GM18861 (cell line): ENCODE measurements at regions not wholly inside any gene's neighbourhood (a gene's known extent, or its start where the extent isn't known, plus 50 kb on each side); places are given as distances from the start of the nearest gene placed in this dataset.
"Not testable (repeated sequence)": the region's sequence is repeated elsewhere in the genome, so short reads cannot be mapped to it uniquely, and the experiment has no call there.

Source experiments
- ATAC-seq: cut with Tn5 transposase; IDR thresholded peaks from one replicate; pipeline ENCODE4 v1.9.1; 2021; ENCODE audit not compliant: unreplicated experiment

GRCh38 chr6:112639391-112639831 is 292.3 kb downstream of the RFPL4B start:
- no peak for ATAC-seq

DNA sequence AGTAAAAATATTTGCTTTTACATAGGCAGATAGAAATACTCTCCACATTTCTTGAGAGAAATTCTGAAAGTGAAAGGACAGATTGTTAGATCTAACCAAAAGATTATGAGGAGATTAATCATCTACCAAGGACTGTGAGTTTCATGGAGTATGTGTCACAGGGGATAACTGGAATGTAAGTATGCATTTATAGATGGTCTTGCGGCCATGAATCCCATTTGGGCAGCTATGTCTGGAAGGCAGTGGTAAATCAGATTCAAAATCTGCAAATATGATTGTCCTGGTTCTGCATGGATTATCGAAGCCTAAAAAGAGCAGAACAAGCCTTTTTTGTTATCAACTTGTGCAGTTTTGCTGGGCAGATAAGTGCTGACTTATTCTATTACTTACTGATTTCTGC is 293.8 kb downstream of the RFPL4B start:
- ATAC-seq: no peak

GRCh38 chr6:112649853-112650252 is 302.7 kb downstream of the RFPL4B start:
- ATAC-seq: no peak

GRCh38 chr6:112651239-112651638 is 304.1 kb downstream of the RFPL4B start:
- no peak for ATAC-seq

DNA sequence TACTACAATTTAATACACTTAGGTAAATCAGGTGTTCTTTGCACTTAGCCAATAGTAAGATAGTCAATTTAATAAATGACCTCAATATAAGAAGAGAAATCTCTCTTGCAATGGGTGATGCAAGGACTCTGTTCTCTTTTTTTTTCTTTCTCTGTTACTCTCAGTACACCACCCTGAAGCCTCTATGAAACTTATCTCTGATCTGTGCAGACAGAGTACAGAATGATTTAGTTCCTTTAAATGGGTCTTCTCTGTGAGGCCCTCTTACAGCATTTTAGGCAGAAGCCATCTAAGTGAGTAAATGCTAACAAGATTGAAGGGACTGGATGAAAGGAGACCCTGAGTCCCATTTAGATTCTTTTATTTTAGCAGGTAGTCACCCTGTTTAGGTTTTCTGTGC is 312.8 kb downstream of the RFPL4B start:
- no peak for ATAC-seq

DNA sequence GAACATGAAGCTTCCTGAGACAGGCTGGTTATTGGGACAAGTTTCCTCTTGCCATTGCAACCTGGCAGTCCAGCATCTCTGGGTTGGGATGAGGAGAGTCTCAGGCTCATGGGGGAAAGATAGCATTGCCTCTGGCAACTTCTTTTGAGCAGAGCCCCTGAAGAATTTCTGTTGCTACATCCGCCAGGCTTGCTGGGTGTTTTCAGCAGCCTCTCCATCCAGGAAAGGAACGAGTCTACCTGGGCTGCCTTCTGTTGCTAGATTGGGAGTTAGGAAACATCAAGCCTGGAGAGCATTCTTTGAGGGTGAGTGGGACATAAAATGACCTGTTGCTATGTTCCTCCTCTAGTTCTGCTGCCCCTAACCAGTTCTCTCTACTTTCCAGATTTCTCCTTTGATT is 313.5 kb downstream of the RFPL4B start:
- ATAC-seq: no peak

DNA sequence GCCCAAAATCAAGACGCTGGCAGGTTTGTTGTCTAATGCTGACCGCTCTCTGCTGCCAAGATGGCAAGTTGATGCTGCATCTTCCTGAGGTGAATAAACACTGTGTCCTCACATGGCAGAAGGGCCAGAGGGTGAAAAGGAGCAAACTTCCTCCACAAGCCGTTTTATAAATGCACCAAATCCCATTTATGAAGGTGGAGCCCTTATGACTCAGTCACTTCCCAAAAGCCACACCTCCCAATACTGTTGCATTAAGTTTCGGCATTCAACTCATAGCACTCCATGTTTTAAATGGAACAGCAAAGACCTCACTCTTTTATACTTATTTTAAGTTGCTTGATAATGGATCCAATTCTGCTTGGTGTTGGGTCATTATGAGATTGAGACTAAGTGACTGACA is 316.6 kb downstream of the RFPL4B start:
- no peak for ATAC-seq

DNA sequence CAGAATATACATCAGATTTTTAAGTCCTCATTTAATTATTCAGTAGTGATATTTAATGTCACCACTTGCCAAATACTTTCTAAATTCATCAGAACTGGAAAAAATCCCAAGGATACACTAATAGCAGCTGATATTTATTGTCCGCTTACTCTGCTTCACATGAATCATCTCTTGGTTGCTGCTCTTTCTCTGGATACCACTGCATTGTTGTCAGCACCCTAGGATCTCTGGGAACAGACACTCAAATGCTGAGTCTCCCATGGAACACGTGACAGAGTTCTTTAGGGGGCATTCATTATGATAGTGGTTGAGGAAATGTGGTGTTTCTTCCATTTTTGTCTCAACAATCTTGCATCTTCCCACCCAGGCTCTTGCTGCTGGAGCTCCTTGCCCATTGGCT is 318.0 kb downstream of the RFPL4B start:
- ATAC-seq: no peak

- no peak for ATAC-seq
Observed at GRCh38 chr6:112665815-112666214, 318.7 kb downstream of the RFPL4B start.

DNA sequence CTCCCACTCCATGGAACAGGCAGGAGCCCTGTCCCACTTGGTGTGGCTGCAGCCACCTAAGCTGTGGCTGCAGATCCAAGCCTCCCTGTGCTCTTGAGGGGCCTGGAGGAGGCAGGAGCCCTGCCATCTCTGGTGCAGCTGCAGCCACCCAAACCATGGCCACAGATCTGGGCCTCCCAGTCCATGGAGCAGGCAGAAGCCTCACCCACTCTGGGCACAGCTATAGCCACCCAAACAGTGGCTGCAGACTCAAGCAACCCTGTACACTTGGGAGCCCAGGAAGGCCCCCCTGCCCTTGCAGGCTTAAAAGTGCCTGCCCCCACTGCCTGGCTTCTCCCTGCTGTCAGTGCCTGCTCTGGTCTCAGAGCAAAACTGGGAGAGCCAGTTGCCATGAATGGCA is 320.3 kb downstream of the RFPL4B start:
- ATAC-seq: no peak

DNA sequence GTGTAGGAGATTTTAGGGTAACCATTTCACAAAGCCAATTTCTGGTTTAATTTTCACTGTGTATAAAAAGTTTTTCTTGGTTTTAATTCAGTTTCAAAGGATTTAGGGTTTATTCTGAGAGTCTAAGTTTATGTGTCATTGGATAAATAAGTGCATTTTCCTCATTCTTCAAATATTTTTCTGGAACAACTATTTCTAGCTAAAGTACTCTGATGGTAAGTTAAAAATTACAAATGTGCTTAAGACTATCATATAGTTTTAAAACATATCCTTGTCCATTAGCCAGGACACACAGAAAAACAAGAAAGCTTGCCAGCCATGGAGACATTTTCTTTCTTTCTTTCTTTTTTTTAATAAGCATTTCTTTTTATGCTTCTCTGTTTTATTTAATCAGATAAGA is 333.0 kb downstream of the RFPL4B start:
- no peak for ATAC-seq

- no peak for ATAC-seq
Observed at GRCh38 chr6:112682071-112682470, 334.9 kb downstream of the RFPL4B start.

DNA sequence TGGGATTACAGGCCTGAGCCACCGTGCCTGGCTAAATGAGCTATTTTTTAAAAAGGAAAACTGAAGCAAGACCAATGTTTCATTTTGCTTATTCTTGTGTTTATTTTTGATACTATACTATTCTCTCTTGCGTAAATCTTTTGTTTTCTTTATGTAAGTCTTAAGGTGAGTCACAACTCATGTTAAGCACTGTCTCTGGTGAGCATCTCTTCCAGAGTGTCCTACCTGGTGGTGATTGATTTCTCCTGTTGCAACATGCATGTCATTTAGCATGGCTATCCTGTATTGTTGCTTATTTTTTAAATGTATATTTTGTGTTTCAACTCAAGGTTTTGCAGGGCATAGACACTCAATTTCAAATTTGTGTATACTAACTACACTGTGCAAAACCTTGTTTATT is 336.0 kb downstream of the RFPL4B start:
- no peak for ATAC-seq

DNA sequence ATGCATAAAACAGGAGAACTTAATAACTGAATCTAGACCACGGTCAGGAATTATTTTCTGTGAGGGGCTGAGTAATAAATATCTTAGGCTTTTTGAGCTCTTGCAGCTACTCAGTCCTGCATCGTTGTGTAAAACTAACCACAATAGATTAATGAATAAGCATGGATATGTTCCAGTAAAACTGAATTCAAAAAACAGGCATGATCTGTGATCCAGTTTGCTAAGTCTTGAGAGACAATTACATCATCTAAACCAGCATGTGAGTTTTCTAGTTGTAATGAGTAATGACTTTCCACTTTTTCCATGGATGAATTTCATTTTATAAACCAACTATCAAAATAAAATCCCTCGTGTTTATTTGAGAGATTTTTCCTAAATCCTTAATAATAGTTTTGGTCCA is 336.8 kb downstream of the RFPL4B start:
- ATAC-seq: no peak

DNA sequence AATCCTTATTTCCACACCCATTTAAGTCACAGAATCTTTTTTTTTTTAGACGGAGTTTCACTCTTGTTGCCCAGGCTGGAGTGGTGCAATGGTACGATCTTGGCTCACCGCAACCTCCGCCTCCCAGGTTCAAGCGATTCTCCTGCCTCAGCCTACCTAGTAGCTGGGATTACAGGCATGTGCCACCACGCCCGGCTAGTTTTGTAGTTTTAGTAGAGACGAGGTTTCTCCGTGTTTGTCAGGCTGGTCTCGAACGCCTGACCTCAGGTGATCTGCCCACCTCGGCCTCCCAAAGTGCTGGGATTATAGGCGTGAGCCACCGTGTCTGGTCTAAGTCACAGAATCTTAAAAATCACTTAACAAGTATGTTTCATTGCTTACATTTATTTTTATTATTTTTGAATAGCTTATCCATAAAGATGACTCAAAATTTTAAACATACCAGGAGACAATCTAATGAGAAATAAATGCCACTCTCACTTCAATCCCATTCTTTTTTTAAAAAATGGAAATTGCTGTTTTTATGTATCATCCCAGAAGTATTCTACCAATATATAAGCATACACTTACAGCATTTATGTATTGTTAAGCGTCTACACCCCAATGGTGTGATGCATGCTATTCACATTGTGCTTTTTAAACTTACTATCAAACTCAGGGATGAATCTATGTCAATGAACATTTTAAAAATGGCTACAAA is 338.5 kb downstream of the RFPL4B start:
- not testable (repeated sequence) for ATAC-seq

DNA sequence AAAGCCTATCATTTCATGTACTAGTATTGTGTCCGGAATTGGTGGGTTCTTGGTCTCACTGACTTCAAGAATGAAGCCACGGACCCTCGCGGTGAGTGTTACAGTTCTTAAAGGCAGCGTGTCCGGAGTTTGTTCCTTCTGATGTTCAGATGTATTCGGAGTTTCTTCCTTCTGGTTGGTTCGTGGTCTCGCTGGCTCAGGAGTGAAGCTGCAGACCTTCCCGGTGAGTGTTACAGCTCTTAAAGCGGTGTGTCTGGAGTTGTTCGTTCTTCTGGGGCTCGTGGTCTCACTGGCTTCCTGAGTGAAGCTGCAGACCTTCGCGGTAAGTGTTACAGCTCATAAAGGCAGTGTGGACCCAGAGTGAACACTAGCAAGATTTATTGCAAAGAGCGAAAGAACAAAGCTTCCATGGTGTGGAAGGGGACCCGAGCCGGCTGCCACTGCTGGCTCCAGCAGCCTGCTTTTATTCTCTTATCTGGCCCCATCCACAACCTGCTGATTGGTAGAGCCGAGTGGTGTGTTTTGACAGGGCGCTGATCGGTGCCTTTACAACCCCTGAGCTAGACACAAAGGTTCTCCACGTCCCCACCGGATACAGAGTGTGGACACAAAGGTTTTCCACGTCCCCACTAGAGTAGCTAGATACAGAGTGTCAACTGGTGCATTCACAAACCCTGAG is 341.5 kb downstream of the RFPL4B start:
- ATAC-seq: not testable (repeated sequence)

GRCh38 chr6:112689183-112689858 is 342.2 kb downstream of the RFPL4B start:
- not testable (repeated sequence) for ATAC-seq

GRCh38 chr6:112690497-112691202 is 343.5 kb downstream of the RFPL4B start:
- no peak for ATAC-seq

DNA sequence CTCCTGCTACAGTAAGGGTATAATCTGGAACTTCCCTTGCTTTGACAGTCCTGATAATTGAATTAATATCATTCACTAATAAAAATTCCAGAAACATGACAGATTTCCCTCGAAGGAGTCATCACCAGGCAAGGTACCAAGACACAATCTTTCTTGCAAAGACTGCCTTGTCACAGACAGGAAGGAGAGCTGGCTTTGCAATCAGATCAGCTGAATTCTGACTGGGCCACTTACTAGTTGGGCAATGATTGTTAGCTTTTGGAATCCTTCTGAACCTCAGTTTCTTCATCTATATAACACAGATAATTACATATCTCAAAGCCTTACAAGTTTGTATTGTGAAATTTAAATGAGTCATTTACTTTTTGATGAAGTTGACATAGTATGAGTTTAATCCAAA is 344.2 kb downstream of the RFPL4B start:
- ATAC-seq: no peak

GRCh38 chr6:112695001-112695400 is 347.9 kb downstream of the RFPL4B start:
- ATAC-seq: no peak

DNA sequence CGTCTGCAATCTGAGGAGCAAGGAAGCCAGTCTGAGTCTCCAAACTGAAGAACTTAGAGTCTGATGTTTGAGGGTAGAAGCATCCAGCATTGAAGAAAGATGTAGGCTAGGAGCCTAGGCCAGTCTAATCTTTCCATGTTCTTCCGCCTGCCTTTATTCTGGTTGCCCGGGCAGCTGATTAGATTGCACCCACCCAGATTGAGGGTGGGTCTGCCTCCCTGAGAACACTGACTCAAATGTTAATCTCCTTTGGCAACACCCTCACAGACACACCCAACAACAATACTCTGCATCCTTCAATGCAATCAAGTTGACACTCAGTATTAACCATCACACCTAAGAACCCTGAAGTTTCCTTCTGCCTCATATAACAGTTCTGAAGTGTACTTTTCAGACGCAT is 350.1 kb downstream of the RFPL4B start:
- ATAC-seq: no peak

DNA sequence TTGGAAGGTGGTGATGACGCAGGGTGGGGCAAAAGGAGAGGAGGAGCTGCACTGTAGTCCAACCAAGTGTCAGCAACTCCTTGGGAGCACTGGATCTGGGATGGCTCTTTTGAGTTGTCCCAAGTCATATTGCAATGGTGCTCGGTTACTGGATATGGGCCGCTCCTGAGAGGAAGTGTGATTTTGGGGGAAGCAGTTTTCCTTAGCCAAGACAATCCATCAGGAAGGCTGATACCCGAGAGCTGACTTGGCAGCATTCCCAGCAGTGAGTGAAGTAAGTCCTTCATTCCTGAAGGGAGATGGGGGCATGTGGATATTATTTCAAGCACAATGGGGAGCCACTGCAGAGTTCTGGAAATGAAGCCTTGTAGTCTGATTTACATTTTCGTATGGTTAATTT is 354.1 kb downstream of the RFPL4B start:
- ATAC-seq: no peak
